HG02973 (cell line): ENCODE measurements at regions not wholly inside any gene's neighbourhood (a gene's known extent, or its start where the extent isn't known, plus 50 kb on each side); places are given as distances from the start of the nearest gene placed in this dataset.

ENCODE experiments used
- ATAC-seq: cut with Tn5 transposase; IDR thresholded peaks from one replicate; pipeline ENCODE4 v1.9.1; 2021; ENCODE audit warnings: moderate library complexity; ENCODE audit not compliant: unreplicated experiment

GRCh38 chr5:124252191-124252638 is 494.2 kb downstream of the ZNF608 start:
- ATAC-seq: no peak

- ATAC-seq: no peak
Observed at GRCh38 chr5:124245276-124245675, 501.2 kb downstream of the ZNF608 start.

GRCh38 chr5:124240732-124241131 is 505.7 kb downstream of the ZNF608 start:
- ATAC-seq: no peak

GRCh38 chr5:124239572-124239971 is 506.9 kb downstream of the ZNF608 start:
- ATAC-seq: no peak

GRCh38 chr5:124238350-124238749 is 508.1 kb downstream of the ZNF608 start:
- ATAC-seq: no peak

- no peak for ATAC-seq
Observed at GRCh38 chr5:124237206-124237695, 509.2 kb downstream of the ZNF608 start.

GRCh38 chr5:124236361-124237205 is 509.9 kb downstream of the ZNF608 start:
- no peak for ATAC-seq

GRCh38 chr5:124235576-124235975 is 510.9 kb downstream of the ZNF608 start:
- no peak for ATAC-seq

- ATAC-seq: no peak
Observed at GRCh38 chr5:124234770-124235562, 511.5 kb downstream of the ZNF608 start.

- no peak for ATAC-seq
Observed at GRCh38 chr5:124234022-124234769, 512.2 kb downstream of the ZNF608 start.

GRCh38 chr5:124232515-124232914 is 513.9 kb downstream of the ZNF608 start:
- no peak for ATAC-seq

GRCh38 chr5:124231802-124232201 is 514.6 kb downstream of the ZNF608 start:
- no peak for ATAC-seq

- no peak for ATAC-seq
Observed at GRCh38 chr5:124231230-124231629, 515.2 kb downstream of the ZNF608 start.

- ATAC-seq: no peak
Observed at GRCh38 chr5:124230456-124230855, 516.0 kb downstream of the ZNF608 start.

GRCh38 chr5:124229352-124229751 is 517.1 kb downstream of the ZNF608 start:
- no peak for ATAC-seq

- ATAC-seq: no peak
Observed at GRCh38 chr5:124227914-124228313, 518.5 kb downstream of the ZNF608 start.

GRCh38 chr5:124220418-124220817 is 526.0 kb downstream of the ZNF608 start:
- no peak for ATAC-seq

- no peak for ATAC-seq
Observed at GRCh38 chr5:124212934-124213333, 533.5 kb downstream of the ZNF608 start.

- no peak for ATAC-seq
Observed at GRCh38 chr5:124210111-124210910, 536.1 kb downstream of the ZNF608 start.

- ATAC-seq: no peak
Observed at GRCh38 chr5:124207118-124207517, 539.3 kb downstream of the ZNF608 start.
